Coronary artery (tissue), 2 donors: ENCODE measurements at regions not wholly inside any gene's neighbourhood (a gene's known extent, or its start where the extent isn't known, plus 50 kb on each side); places are given as distances from the start of the nearest gene placed in this dataset.

Source experiments
- DNase-seq: peaks from one replicate; pipeline ENCODE4 v3.0.0-alpha.2; 2017; ENCODE audit warnings: low spot score
- H3K27ac ChIP-seq, 2 donors: fragments of 200-600 bp; sonication (generic); one replicate each; pipeline ENCODE4 v1.5.1; 2016 to 2019
- H3K4me3 ChIP-seq: fragments of 200-600 bp; sonication (generic); 2 replicates; pipeline ENCODE4 v1.5.1; 2016; ENCODE audit warnings: mild to moderate bottlenecking, moderate library complexity
- TF ChIP-seq, protein P1 (sequence below): fragments of 200-600 bp; sonication (generic); IDR thresholded peaks from one replicate; pipeline ENCODE4 v1.5.1; 2019; ENCODE audit warnings: antibody characterized with exemption

DNA sequence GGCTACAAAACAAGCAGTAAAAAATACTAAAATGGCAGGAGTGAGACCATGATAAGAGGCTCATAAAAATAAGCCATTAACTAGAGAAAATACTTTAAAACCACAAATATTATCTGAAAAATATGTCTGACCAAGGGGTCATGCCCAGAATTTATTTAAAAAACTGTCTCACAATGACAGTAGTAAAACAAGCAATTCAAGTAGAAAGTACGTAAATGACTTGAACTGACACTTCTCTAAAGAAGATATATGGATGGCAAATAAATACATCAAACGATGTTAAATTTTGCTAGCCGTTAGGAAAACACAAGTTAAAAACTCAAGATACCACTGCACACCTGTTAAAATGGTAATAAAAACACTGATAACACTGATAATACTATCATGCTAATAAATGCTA is 353.9 kb upstream of the GRAMD2B start:
- no peak overlapping the region for H3K27ac ChIP-seq
- no peak overlapping the region for H3K4me3 ChIP-seq
- TF ChIP-seq, protein P1, sequence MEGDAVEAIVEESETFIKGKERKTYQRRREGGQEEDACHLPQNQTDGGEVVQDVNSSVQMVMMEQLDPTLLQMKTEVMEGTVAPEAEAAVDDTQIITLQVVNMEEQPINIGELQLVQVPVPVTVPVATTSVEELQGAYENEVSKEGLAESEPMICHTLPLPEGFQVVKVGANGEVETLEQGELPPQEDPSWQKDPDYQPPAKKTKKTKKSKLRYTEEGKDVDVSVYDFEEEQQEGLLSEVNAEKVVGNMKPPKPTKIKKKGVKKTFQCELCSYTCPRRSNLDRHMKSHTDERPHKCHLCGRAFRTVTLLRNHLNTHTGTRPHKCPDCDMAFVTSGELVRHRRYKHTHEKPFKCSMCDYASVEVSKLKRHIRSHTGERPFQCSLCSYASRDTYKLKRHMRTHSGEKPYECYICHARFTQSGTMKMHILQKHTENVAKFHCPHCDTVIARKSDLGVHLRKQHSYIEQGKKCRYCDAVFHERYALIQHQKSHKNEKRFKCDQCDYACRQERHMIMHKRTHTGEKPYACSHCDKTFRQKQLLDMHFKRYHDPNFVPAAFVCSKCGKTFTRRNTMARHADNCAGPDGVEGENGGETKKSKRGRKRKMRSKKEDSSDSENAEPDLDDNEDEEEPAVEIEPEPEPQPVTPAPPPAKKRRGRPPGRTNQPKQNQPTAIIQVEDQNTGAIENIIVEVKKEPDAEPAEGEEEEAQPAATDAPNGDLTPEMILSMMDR: no peak
- no peak for DNase-seq

DNA sequence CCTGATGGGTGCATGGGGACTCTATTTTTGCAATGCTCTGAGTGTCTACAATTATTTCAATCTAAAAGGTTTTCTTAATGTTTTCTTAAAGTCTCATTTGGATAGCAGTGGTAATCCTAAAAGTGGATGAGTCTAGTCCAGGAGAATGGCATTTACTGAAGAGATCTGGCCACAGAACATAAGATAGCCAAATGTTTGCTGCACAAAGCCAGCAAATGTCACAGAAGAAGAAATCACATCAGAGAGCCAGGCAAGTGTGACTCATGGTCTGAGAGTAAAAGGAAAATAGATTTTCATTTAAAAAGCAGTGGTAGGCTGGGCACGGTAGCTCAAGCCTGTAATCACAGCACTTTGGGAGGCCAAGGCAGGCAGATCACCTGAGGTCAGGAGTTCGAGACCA is 352.7 kb upstream of the GRAMD2B start:
- TF ChIP-seq, protein P1: no peak
- DNase-seq: no peak
- no peak overlapping the region for H3K27ac ChIP-seq
- H3K4me3 ChIP-seq: no peak overlapping the region

DNA sequence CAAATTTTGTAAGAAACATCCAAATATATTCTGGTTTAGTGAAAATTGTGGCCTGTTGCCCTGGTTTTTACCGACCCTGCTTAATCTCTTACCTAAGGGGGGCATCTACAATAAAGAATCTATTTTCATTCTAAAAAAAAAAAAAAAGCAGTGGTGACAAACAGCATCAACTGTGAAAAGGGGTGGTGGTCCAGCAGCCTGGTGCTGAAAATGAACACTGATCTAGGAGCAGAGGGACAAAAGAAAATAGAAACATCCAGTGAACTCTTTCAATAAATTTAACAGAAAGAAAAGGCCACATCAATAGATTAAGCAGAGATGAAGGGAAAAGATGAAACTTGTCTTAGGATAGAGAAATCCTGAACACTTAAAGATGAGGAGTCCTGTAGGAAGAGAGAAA is 348.7 kb upstream of the GRAMD2B start:
- Histone ChIP-seq H3K4me3 (no peak overlapping the region), H3K27ac (no peak overlapping the region)
- TF ChIP-seq, protein P1: no peak
- no peak for DNase-seq

DNA sequence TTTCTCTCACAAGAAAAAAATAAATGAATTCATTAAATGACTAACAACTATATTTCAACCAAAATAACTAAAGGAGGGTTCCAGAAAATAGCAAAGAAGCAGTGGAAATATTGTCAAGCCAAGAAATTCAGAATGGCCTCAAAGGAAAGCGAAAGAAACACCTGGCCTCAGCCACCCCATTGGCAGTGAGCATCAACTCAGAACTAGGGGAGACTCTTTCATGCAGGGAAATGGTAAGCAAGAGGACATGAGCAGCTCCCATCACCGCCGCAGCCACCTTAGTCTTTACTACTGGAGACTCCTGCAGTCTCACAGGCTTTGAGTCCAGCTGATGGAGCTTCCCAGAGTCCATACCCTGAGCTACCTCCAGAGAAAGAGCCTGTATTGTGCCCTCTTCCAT is 343.9 kb upstream of the GRAMD2B start:
- no peak overlapping the region for H3K4me3 ChIP-seq
- H3K27ac ChIP-seq: no peak overlapping the region
- no peak for DNase-seq
- TF ChIP-seq, protein P1: no peak

DNA sequence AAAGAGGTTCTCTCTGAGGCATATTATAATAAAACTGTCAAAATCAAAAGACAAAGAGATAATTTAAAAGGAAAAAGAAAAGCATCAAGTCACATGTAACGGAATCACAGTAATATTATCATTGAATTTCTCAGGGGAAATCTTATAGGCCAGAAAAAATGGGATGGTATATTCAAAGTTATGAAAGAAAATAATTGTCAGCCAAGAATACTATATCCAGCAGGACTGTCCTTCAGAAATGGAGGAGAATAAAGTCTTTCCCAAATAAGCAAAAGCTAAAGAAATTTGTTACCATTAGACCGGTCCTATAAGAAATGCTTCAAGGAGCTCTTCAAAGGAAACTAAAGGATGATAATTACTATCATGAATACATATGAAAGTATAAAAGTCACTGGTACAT is 342.0 kb upstream of the GRAMD2B start:
- H3K4me3 ChIP-seq: no peak overlapping the region
- no peak for DNase-seq
- H3K27ac ChIP-seq: no peak overlapping the region
- TF ChIP-seq, protein P1: no peak

DNA sequence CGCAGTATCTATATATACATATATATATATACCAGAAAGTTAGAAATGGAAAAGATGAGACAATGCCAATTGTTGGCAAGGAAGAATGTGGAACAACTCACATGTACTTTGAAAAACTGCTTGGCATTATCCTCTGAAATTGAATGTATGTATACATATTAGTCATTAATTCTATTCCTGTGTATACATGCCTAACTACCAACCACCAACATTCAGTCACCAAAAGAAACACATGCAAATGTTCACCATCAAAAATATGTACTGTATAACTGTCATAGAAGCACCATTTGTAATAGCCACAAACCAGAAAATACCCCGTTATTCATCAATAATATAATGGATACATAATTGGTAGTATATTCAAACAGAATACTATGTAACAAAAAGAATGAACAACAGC is 330.2 kb upstream of the GRAMD2B start:
- DNase-seq: no peak
- Histone ChIP-seq H3K27ac (no peak overlapping the region), H3K4me3 (no peak overlapping the region)
- TF ChIP-seq, protein P1: no peak

DNA sequence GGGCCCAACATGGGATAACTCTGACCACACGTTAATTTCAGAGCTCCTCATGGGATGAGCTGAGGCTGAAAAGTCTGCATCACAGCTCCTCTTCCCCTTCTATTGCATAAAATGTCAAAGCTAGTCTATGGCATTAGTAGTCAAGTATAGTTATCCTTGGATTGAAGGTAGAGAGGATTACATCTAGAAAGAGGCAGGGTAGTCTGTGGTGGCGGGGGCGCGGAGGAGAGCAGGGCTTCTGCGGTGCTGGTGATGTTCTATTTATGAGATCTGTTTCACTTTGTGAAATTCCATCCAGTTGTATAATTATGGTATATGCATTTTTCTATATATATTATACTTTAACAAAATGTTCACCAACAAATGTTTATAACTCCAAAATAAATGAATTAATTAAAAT is 329.5 kb upstream of the GRAMD2B start:
- H3K4me3 ChIP-seq: no peak overlapping the region
- TF ChIP-seq, protein P1: no peak
- DNase-seq: no peak
- no peak overlapping the region for H3K27ac ChIP-seq
